ENCODE measurements at regions not wholly inside any gene's neighbourhood (a gene's known extent, or its start where the extent isn't known, plus 50 kb on each side); places are given as distances from the start of the nearest gene placed in this dataset.

DNA sequence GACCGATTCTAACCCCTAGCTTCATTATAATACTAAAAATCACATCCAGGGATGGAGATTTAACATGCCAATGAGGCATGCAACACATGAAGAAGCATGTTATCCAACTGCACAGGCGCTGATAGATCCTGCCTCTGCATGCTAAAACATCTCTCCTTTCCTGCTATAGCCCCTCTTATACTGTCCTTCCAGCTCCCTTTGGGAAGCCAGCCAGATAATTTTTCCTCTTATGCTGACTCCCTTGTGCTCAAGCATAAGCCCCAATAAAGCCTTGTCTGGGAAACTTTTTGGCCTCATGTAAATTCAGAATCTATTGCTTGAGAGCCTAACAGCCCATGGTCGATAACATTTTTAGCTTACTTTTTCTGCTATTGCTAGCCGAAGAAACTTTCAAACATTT is 404.3 kb downstream of the EPM2A start (continued):
- TF ChIP-seq, protein P1, sequence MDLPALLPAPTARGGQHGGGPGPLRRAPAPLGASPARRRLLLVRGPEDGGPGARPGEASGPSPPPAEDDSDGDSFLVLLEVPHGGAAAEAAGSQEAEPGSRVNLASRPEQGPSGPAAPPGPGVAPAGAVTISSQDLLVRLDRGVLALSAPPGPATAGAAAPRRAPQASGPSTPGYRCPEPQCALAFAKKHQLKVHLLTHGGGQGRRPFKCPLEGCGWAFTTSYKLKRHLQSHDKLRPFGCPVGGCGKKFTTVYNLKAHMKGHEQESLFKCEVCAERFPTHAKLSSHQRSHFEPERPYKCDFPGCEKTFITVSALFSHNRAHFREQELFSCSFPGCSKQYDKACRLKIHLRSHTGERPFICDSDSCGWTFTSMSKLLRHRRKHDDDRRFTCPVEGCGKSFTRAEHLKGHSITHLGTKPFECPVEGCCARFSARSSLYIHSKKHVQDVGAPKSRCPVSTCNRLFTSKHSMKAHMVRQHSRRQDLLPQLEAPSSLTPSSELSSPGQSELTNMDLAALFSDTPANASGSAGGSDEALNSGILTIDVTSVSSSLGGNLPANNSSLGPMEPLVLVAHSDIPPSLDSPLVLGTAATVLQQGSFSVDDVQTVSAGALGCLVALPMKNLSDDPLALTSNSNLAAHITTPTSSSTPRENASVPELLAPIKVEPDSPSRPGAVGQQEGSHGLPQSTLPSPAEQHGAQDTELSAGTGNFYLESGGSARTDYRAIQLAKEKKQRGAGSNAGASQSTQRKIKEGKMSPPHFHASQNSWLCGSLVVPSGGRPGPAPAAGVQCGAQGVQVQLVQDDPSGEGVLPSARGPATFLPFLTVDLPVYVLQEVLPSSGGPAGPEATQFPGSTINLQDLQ (CRISPR knock-in tag; IDR thresholded peaks at IDR 0.05), result no peak

DNA sequence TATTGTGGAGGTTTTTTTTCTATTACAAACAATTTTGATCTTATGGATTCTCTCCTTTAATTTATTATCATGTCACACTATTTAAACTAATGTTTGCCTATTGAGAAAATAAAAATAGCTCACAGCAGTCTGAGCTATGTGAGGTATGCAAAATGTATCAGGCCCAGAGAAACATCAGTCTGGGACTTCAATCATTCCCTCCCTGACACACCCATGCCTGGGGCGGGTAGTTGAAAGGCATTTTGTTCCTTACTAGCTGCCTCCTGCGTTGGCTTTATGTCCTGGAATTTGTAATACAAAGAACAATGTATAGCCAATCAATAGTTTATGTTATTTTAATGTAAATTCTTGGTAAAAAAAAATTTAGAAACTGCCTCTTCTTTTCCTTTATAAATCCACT is 403.3 kb downstream of the EPM2A start:
- in situ Hi-C loops (cut with HindIII; ENCODE audit: extremely low pct_ligation_motif_present, low pct_unique_long_range_greater_than_20kb), result no loop called here
- Histone ChIP-seq H4K20me1 (ENCODE audit: insufficient read depth, low read length) (no peaks in the 10 kb centered on the region), H3K27me3 (ENCODE audit: control insufficient read depth in 1 of 2, insufficient read depth in 2 of 2, low read length in 2 of 2) (no peaks in the 10 kb centered on the region), H3K4me3 (replicated peaks in 1 of 3; ENCODE audit: insufficient read depth in 1 of 3, low read depth in 2 of 3, low read length in 3 of 3) (no peak overlapping the region), H3K27ac (ENCODE audit: extremely low read length, insufficient read depth, low read length) (no peak overlapping the region), H3K9me3 (ENCODE audit: low read length) (no peaks in the 10 kb centered on the region), H2AFZ (ENCODE audit: low read length) (no peak overlapping the region), H3K4me1 (ENCODE audit: insufficient read depth, low read length) (no peaks in the 10 kb centered on the region), H3K79me2 (ENCODE audit: insufficient read depth, low read length) (no peaks in the 10 kb centered on the region), H3K9ac (ENCODE audit: insufficient read depth, low read depth, low read length) (no peak overlapping the region), H3K4me2 (ENCODE audit: low read depth, low read length) (no peak overlapping the region), H3K36me3 (replicated peaks in 1 of 2; ENCODE audit: control insufficient read depth in 1 of 2, insufficient read depth in 2 of 2, low read length in 2 of 2) (no peaks in the 10 kb centered on the region)
- 3% methylated on average over 2 of the region's 2 CpGs for WGBS (ENCODE audit: low lambda C conversion rate)
- CTCF ChIA-PET (ENCODE audit: low intra/inter-chr PET ratio, low total read pairs), result no interaction called here
- no TSS peak for BruUV-seq (replicated peaks)
- no peak for TF ChIP-seq NFE2L2 (IDR thresholded peaks at IDR 0.05; ENCODE audit: low read length)
- TF ChIP-seq ISX (CRISPR knock-in tag; conservative IDR thresholded peaks at IDR 0.05), result no peak
- TF ChIP-seq ZNF614 (CRISPR knock-in tag; IDR thresholded peaks at IDR 0.05; ENCODE audit: borderline replicate concordance), result no peak
- no peak for TF ChIP-seq XRCC5 (optimal IDR thresholded peaks at IDR 0.05; ENCODE audit: low read length)
- intact Hi-C loops (cut with micrococcal nuclease; ENCODE audit: unreplicated experiment), result no loop called here
- POLR2A ChIA-PET, result no interaction called here
- DNase-seq (ENCODE audit: low spot score), result peak; percentile 16
- no peak for ATAC-seq
- no peak for FAIRE-seq

DNA sequence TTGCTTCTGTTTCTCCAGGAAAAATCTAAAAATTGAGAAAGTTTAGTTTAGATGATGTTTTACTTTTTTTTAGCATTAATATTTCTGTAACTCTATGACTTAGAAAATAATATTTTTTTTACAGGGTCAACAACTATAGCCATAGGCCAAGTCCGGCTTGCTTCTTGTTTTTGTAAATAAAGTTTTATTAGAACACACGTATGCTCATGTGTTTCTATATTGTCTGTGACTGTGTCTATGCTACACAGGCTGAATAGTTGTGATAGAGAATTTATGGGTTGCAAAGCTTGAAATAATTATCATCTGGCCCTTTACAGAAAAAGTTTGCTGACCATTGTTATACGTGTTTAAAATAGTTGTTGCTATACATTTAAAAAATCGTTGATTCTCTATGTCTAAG is 399.2 kb downstream of the EPM2A start:
- H3K27ac ChIP-seq (ENCODE audit: extremely low read length, insufficient read depth, low read length), result no peak overlapping the region
- FAIRE-seq (no peak), DNase-seq (ENCODE audit: low spot score) (no peak), ATAC-seq (no peak)
- intact Hi-C loops (cut with micrococcal nuclease; ENCODE audit: unreplicated experiment), result no loop called here
- no peak overlapping the region for H3K4me3 ChIP-seq (replicated peaks in 1 of 3; ENCODE audit: insufficient read depth in 1 of 3, low read depth in 2 of 3, low read length in 3 of 3)
- H3K9ac ChIP-seq (ENCODE audit: insufficient read depth, low read depth, low read length), result no peak overlapping the region
- no peaks in the 10 kb centered on the region for H3K9me3 ChIP-seq (ENCODE audit: low read length)
- in situ Hi-C loops (cut with HindIII; ENCODE audit: extremely low pct_ligation_motif_present, low pct_unique_long_range_greater_than_20kb), result no loop called here
- H3K4me1 ChIP-seq (ENCODE audit: insufficient read depth, low read length), result no peaks in the 10 kb centered on the region
- H3K79me2 ChIP-seq (ENCODE audit: insufficient read depth, low read length), result no peaks in the 10 kb centered on the region
- no peak overlapping the region for H2AFZ ChIP-seq (ENCODE audit: low read length)
- H3K4me2 ChIP-seq (ENCODE audit: low read depth, low read length), result no peak overlapping the region
- no peaks in the 10 kb centered on the region for H4K20me1 ChIP-seq (ENCODE audit: insufficient read depth, low read length)
- no TSS peak for BruUV-seq (replicated peaks)
- ChIA-PET POLR2A (no interaction called here), CTCF (ENCODE audit: low intra/inter-chr PET ratio, low total read pairs) (no interaction called here)
- 44% methylated on average over 4 of the region's 4 CpGs for WGBS (ENCODE audit: low lambda C conversion rate)
- H3K36me3 ChIP-seq (replicated peaks in 1 of 2; ENCODE audit: control insufficient read depth in 1 of 2, insufficient read depth in 2 of 2, low read length in 2 of 2), result no peaks in the 10 kb centered on the region
- peaks cover 0 to 4% of the 10 kb centered on the region in 2 experiments; a peak in 1 of 5 replicates for H3K27me3 ChIP-seq (ENCODE audit: control insufficient read depth in 1 of 2, insufficient read depth in 2 of 2, low read length in 2 of 2)
- TF ChIP-seq TARDBP (CRISPR knock-in tag; IDR thresholded peaks at IDR 0.05) (no peak), MEIS1 (CRISPR knock-in tag; IDR thresholded peaks at IDR 0.05; ENCODE audit: borderline replicate concordance) (no peak)

All from HepG2 (cell line).